GM19438 (cell line): ENCODE measurements at regions not wholly inside any gene's neighbourhood (a gene's known extent, or its start where the extent isn't known, plus 50 kb on each side); places are given as distances from the start of the nearest gene placed in this dataset.

Experiments used
- ATAC-seq: cut with Tn5 transposase; IDR thresholded peaks from one replicate; pipeline ENCODE4 v1.9.1; 2021; ENCODE audit warnings: low read depth; ENCODE audit not compliant: unreplicated experiment

GRCh38 chr20:51084593-51085377 lies 61.9 kb upstream of the KCNG1 start:
- ATAC-seq: no peak

DNA sequence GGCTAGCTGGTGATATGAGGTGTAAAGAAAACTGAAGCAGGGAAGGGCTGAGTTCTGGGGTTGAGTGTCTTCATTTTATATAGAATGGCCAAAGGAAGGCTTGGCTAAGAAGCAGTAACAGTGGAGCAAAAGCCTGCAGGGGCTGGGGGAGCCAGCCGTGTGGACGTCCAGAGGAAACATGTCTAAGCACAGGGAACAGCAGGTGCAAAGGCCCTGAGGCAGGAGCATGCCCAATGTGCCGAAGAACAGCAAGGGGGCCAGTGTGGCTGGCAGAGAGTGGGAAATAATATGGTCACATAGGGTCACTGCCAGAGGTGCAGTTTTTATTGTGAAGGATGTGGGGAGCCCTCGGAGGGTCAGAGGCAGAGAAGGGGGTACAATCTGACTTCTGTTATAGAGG lies 60.5 kb upstream of the KCNG1 start:
- no peak for ATAC-seq

DNA sequence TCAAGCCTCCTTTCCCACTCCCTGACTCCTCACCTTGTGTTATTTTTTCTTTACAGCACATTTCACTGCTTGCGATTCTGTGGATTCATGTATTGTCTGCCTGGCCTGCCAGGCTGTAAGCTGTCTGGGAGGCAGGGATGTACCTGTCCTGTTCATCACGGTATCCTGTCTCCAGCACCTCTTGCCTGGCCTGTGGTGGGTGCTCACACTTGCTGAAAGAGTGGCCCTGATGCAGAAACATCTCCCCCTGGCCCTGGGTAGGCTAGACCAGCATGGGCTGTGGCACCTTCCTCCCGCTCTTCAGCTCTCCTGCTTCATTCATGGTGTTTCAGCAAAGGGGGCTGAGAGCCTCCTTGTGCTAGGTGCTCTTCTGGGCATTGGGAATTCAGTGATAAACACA lies 60.1 kb upstream of the KCNG1 start:
- no peak for ATAC-seq

DNA sequence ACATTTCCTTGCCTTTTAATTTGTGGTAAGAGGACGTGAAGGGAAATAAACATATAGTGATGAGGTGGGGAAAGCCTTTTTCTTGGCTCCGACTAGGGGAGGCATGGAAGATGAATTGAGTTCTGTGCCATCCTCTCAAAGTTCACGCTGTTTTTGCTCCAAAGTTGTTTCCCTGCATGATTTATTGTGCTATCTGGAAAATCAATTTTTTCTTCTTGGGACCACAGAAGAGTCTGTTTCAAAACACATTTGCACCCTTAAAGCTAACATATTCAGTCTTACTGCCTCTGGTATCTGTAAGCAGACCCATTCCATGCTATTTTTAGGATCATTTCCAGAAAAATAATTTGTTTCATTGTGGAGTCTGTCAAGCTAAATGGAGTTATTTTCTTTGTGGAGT lies 57.6 kb upstream of the KCNG1 start:
- ATAC-seq: no peak

DNA sequence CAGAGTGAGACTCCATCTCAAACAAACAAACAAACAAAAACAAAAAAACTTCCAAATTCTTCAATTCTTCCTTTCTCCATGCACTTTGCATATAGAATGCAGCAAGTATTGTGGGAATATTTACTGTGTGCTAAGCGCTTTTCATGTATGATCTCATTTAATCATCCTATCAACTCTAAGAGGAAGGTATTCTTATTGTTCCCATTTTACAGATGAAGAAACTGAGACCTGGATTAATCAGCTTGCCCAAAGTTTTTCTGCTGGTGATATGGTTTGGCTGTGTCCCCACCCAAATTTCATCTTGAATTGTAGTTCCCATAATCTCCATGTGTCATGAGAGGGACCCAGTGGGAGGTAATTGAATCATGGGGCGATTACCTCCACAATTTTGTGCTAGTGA lies 56.6 kb upstream of the KCNG1 start:
- ATAC-seq: no peak

DNA sequence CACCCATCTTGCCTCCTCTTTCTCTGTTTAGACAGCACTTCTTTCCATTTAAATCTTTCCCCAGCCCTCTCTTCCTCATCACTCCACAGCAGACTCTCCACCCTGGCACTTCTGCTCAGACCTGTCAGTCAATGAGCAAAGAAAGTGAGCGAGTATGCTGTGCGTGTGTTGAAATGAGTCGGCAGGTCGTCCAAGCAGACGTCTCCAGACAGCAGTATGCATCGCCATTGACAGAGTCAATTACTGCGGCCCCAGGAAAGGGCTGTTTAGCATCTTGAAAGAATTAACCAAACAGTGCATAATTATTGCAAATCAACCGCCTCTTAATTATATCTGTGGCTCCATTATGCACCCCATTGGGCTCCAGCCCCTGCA lies 54.8 kb upstream of the KCNG1 start:
- no peak for ATAC-seq

GRCh38 chr20:51076786-51077685 lies 54.1 kb upstream of the KCNG1 start:
- ATAC-seq: no peak

GRCh38 chr20:51074062-51074461 lies 51.2 kb upstream of the KCNG1 start:
- no peak for ATAC-seq
